Stimulated activated CD8-positive, alpha-beta memory T cell treated with anti-CD3 and anti-CD28 coated beads, Interleukin-4, amount 100 ng/mL, for 1 hour (primary cell): ENCODE measurements at regions not wholly inside any gene's neighbourhood (a gene's known extent, or its start where the extent isn't known, plus 50 kb on each side); places are given as distances from the start of the nearest gene placed in this dataset.
"Not testable (repeated sequence)": the region's sequence is repeated elsewhere in the genome, so short reads cannot be mapped to it uniquely, and the experiment has no call there.

Source experiments
- DNase-seq, 2 donors: peaks; one replicate each; pipeline ENCODE4 v3.0.0-alpha.2; 2020; ENCODE audit warnings: low read depth in 2 of 2, low spot score in 1 of 2

GRCh38 chr9:80792726-80793125 is 896.6 kb downstream of the TLE1 start:
- DNase-seq = no peak

GRCh38 chr9:80791836-80792235 is 897.5 kb downstream of the TLE1 start:
- DNase-seq = no peak

GRCh38 chr9:80790764-80791163 is 898.6 kb downstream of the TLE1 start:
- no peak for DNase-seq

- no peak for DNase-seq
Measured at GRCh38 chr9:80789831-80790230, 899.5 kb downstream of the TLE1 start.

GRCh38 chr9:80787636-80788035 is 901.7 kb downstream of the TLE1 start:
- DNase-seq = no peak

GRCh38 chr9:80784647-80785046 is 904.7 kb downstream of the TLE1 start:
- no peak for DNase-seq

- no peak for DNase-seq
Measured at GRCh38 chr9:80775971-80776370, 913.4 kb downstream of the TLE1 start.

- no peak for DNase-seq
Measured at GRCh38 chr9:80775530-80775929, 913.8 kb downstream of the TLE1 start.

- DNase-seq = no peak
Measured at GRCh38 chr9:80771555-80772347, 917.6 kb downstream of the TLE1 start.

GRCh38 chr9:80763536-80763935 is 925.8 kb downstream of the TLE1 start:
- DNase-seq = no peak

GRCh38 chr9:80755586-80755985 is 933.8 kb downstream of the TLE1 start:
- DNase-seq = no peak

GRCh38 chr9:80747056-80747455 is 942.3 kb downstream of the TLE1 start:
- not testable (repeated sequence) for DNase-seq

- DNase-seq = no peak
Measured at GRCh38 chr9:80732506-80732905, 956.8 kb downstream of the TLE1 start.

- no peak for DNase-seq
Measured at GRCh38 chr9:80720579-80720978, 968.8 kb downstream of the TLE1 start.

- no peak for DNase-seq
Measured at GRCh38 chr9:80707120-80707519, 982.2 kb downstream of the TLE1 start.

- DNase-seq = no peak
Measured at GRCh38 chr9:80701061-80701460, 988.3 kb downstream of the TLE1 start.

GRCh38 chr9:80699511-80699998 is 989.8 kb downstream of the TLE1 start:
- DNase-seq = no peak

- no peak for DNase-seq
Measured at GRCh38 chr9:80698725-80699410, 990.5 kb downstream of the TLE1 start.

- no peak for DNase-seq
Measured at GRCh38 chr9:80692751-80693150, 996.6 kb downstream of the TLE1 start.

- no peak for DNase-seq
Measured at GRCh38 chr9:80691229-80691628, 998.1 kb downstream of the TLE1 start.

- DNase-seq = no peak
Measured at GRCh38 chr9:80690349-80690939, 998.9 kb downstream of the TLE1 start.

GRCh38 chr9:80679916-80680315 is 1009.4 kb downstream of the TLE1 start:
- DNase-seq = no peak
